HG02943 (cell line): ENCODE measurements at regions not wholly inside any gene's neighbourhood (a gene's known extent, or its start where the extent isn't known, plus 50 kb on each side); places are given as distances from the start of the nearest gene placed in this dataset.
"Not testable (repeated sequence)": the region's sequence is repeated elsewhere in the genome, so short reads cannot be mapped to it uniquely, and the experiment has no call there.

ENCODE experiments used
- ATAC-seq: cut with Tn5 transposase; IDR thresholded peaks from one replicate; pipeline ENCODE4 v1.9.1; 2021; ENCODE audit warnings: mild to moderate bottlenecking, low read depth, moderate library complexity; ENCODE audit not compliant: unreplicated experiment

- ATAC-seq: no peak
These were observed 256.8 kb upstream of the SGO1 start for GRCh38 chr3:20442846-20443245.

GRCh38 chr3:20427268-20427667 is 241.3 kb upstream of the SGO1 start:
- ATAC-seq: not testable (repeated sequence)

GRCh38 chr3:20425138-20425537 is 239.1 kb upstream of the SGO1 start:
- no peak for ATAC-seq

GRCh38 chr3:20424086-20424485 is 238.1 kb upstream of the SGO1 start:
- no peak for ATAC-seq

GRCh38 chr3:20422391-20422790 is 236.4 kb upstream of the SGO1 start:
- no peak for ATAC-seq

GRCh38 chr3:20417388-20418108 is 231.5 kb upstream of the SGO1 start:
- no peak for ATAC-seq

- no peak for ATAC-seq
These were observed 220.6 kb upstream of the SGO1 start for GRCh38 chr3:20406611-20407011.

GRCh38 chr3:20405744-20406143 is 219.7 kb upstream of the SGO1 start:
- no peak for ATAC-seq

GRCh38 chr3:20405231-20405630 is 219.2 kb upstream of the SGO1 start:
- ATAC-seq: no peak

GRCh38 chr3:20404741-20405100 is 218.7 kb upstream of the SGO1 start:
- no peak for ATAC-seq

- no peak for ATAC-seq
These were observed 218.2 kb upstream of the SGO1 start for GRCh38 chr3:20403986-20404740.

GRCh38 chr3:20401253-20401652 is 215.2 kb upstream of the SGO1 start:
- ATAC-seq: no peak

GRCh38 chr3:20400686-20401085 is 214.7 kb upstream of the SGO1 start:
- no peak for ATAC-seq

GRCh38 chr3:20400281-20400680 is 214.3 kb upstream of the SGO1 start:
- ATAC-seq: no peak

- ATAC-seq: no peak
These were observed 210.3 kb upstream of the SGO1 start for GRCh38 chr3:20396335-20396734.

- no peak for ATAC-seq
These were observed 209.7 kb upstream of the SGO1 start for GRCh38 chr3:20395692-20396091.

GRCh38 chr3:20394243-20394642 is 208.2 kb upstream of the SGO1 start:
- no peak for ATAC-seq

GRCh38 chr3:20391644-20392043 is 205.6 kb upstream of the SGO1 start:
- no peak for ATAC-seq

GRCh38 chr3:20388971-20389370 is 203.0 kb upstream of the SGO1 start:
- ATAC-seq: no peak

- ATAC-seq: no peak
These were observed 194.3 kb upstream of the SGO1 start for GRCh38 chr3:20380295-20380694.

- no peak for ATAC-seq
These were observed 192.3 kb upstream of the SGO1 start for GRCh38 chr3:20378315-20378714.

GRCh38 chr3:20376665-20377217 is 190.7 kb upstream of the SGO1 start:
- ATAC-seq: no peak
